HAP-1 (cell line): ENCODE measurements at regions not wholly inside any gene's neighbourhood (a gene's known extent, or its start where the extent isn't known, plus 50 kb on each side); places are given as distances from the start of the nearest gene placed in this dataset.

Source experiments
- DNase-seq, 2 experiments: peaks; one replicate each; pipeline ENCODE4 v3.0.0-alpha.2; 2016 to 2020; ENCODE audit warnings: low spot score in 2 of 2
- H3K27me3 ChIP-seq: fragments of 250-450 bp; sonication (Bioruptor Pico); 2 replicates; pipeline ENCODE4 v1.5.1; 2020; ENCODE audit warnings: low read depth, mild to moderate bottlenecking, moderate library complexity
- H3K36me3 ChIP-seq: fragments of 250-450 bp; sonication (Bioruptor Pico); replicated peaks from 2 replicates; pipeline ENCODE4 v1.5.1; 2020; ENCODE audit warnings: mild to moderate bottlenecking
- H3K4me1 ChIP-seq: fragments of 250-450 bp; sonication (Bioruptor Pico); 2 replicates; pipeline ENCODE4 v1.5.1; 2020; ENCODE audit warnings: mild to moderate bottlenecking
- H3K4me3 ChIP-seq: fragments of 250-450 bp; sonication (Bioruptor Pico); 2 replicates; pipeline ENCODE4 v1.5.1; 2020; ENCODE audit warnings: mild to moderate bottlenecking, moderate library complexity
- H3K9me3 ChIP-seq: fragments of 250-450 bp; sonication (Bioruptor Pico); 2 replicates; pipeline ENCODE4 v1.5.1; 2020; ENCODE audit warnings: mild to moderate bottlenecking, moderate library complexity
- in situ Hi-C: fragments of 300-500 bp; cut with MboI; formaldehyde crosslinking; loops from 3 replicates; pipeline ENCODE4 v1.14.3; 2020; ENCODE audit warnings: low sequenced_read_pairs, inconsistent platforms, mixed read lengths

DNA sequence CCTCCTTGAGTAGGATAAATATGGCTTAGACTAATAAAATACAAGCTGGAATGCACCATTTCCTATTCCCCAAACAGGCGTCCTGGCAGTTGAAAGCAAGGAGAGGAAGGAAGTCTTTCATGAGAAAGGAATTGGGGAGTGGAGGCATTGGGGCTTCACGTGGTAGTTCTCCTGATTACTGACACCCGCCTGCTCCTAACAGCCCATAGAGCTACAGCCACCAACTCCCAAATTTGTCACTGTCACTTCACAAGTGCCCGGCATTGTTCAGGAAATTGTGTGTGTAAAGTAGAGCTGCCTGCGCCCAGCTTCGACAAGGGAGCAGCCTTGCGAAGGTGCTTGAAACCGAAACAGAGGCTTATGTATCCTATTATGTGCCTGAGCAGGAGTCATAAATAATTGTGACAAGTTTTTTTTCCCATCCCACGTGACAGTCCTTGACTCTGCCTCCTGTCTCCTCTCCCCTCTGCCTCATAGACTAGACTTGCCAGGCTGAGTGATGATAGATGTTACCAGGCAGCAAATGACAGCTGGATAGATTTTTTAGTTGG is 301.7 kb upstream of the ZFP64 start:
- DNase-seq: peak; percentile 51 to 72
- H3K9me3 ChIP-seq: no peaks in the 10 kb centered on the region
- no peaks in the 10 kb centered on the region for H3K36me3 ChIP-seq
- H3K4me3 ChIP-seq: no peak overlapping the region
- H3K4me1 ChIP-seq: peaks cover 11% of the 10 kb centered on the region
- no peaks in the 10 kb centered on the region for H3K27me3 ChIP-seq
- in situ Hi-C loops: no loop called here

DNA sequence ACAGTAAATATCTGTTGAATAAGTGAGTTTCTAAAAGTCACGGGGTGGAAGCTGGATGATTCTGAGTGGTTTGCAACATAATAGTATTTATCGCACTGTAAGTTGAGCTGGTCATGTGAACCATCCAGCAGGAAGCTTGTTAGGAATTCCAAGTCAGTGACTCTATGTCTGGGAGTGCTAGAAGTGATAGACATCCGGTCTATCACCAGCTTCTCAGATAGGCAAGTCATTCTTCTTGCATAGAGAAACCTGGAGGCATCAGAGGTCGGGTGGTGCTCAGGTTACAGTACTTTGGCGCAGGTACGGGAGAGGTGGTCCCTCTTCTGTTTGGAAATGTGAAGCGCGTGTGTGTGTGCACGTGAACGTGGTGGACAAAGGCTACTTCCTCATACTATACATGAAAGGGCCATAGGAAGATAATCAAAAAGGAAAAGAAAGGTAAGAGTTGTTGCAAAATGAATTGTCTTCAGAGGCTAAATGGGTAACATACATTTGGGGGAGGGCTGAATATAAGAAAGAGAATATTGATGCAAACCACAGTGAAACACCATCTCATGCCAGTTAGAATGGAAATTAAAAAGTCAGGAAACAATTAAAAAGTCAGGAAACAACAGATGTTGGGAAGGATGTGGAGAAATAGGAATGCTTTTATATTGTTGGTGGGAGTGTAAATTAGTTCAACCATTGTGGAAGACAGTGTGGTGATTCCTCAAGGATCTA is 299.3 kb upstream of the ZFP64 start:
- Histone ChIP-seq H3K4me1 (peaks cover 11% of the 10 kb centered on the region), H3K4me3 (no peak overlapping the region), H3K27me3 (no peaks in the 10 kb centered on the region), H3K9me3 (no peaks in the 10 kb centered on the region), H3K36me3 (no peaks in the 10 kb centered on the region)
- in situ Hi-C loops: no loop called here
- no peak for DNase-seq

DNA sequence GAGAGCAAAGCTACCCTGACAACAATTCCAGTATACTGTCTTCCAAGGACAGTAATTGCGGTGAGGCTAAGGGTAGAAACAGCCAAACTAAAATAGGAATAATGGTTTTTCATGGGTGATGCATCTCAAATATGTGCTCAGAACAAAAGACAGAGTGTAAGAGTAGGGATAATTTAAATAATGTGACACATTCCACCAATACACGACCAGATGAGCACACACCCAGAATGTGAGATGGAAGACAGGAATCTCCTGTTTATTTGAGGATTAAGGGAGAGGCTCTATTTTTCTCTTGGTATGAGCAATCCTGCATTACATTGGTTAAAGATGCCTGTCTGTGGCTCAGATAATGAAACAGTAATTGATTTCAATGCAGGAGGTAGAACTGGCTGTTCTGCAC is 292.9 kb upstream of the ZFP64 start:
- H3K4me1 ChIP-seq: no peaks in the 10 kb centered on the region
- DNase-seq: peak in 1 of 2 experiments; percentile 57
- in situ Hi-C loops: no loop called here
- H3K27me3 ChIP-seq: no peaks in the 10 kb centered on the region
- no peaks in the 10 kb centered on the region for H3K9me3 ChIP-seq
- no peaks in the 10 kb centered on the region for H3K36me3 ChIP-seq
- H3K4me3 ChIP-seq: no peak overlapping the region

DNA sequence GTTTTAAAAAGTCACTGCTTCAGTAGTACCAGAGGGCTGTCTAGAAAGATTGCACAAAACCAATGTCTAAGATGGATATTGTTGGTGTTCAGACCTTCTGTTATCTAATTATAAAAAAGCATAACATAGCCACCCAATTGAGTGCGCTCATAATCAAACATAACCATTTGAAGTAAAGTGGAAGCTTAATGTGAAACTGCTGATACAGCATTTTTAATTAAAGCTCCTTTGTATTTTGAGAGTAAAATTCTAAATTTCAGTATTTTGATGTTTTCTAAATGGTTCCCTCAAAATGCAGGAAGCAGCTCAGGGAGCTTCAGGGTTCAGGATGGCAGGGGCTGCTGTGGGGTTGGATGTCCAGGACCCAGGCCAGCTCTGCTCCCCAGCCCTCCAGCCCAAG is 291.8 kb upstream of the ZFP64 start:
- H3K9me3 ChIP-seq: no peaks in the 10 kb centered on the region

DNA sequence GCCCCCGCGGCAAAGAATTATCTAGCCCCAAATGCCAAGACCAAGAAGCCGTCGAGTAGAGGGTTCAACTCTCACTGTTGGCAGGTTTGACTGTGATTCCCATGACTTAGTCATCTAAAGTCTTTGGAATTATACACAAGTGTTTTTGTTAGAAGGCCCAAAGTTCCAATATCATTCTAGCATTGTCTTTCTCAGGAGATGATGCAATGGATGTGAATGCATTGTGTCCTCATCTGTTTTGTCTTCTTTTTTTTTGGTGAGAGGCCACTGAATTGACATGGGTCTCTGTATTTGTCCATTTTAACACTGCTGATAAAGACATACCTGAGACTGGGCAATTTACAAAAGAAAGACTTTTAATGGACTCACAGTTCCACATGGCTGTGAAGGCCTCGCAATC is 290.5 kb upstream of the ZFP64 start:
- in situ Hi-C loops: no loop called here
- Histone ChIP-seq H3K36me3 (no peaks in the 10 kb centered on the region), H3K4me3 (no peak overlapping the region), H3K9me3 (no peaks in the 10 kb centered on the region), H3K27me3 (no peaks in the 10 kb centered on the region), H3K4me1 (no peaks in the 10 kb centered on the region)
- DNase-seq: no peak

More for the DNA sequence above, 291.8 kb upstream of the ZFP64 start:
- no peak overlapping the region for H3K4me3 ChIP-seq
- in situ Hi-C loops: no loop called here
- no peaks in the 10 kb centered on the region for H3K4me1 ChIP-seq
- no peaks in the 10 kb centered on the region for H3K36me3 ChIP-seq
- DNase-seq: no peak
- H3K27me3 ChIP-seq: no peaks in the 10 kb centered on the region

DNA sequence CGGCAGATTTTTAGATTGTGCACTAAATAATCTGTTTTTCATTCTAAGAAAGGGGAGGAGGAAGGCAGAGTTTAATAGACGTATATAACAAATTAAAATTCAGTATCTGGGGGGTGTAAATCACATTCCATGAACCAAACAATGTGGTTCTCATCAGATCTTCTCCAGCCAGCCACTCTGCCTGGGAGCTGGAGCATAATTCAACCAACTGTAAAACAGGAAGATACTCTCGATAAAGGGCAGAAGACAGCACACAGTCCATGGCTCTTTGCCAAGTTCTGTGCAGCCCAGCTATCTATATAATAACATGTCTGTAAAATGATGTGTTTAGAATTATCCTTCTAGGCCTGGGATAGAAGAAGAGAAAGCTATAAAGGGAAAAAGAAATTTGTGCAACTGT is 289.9 kb upstream of the ZFP64 start:
- no peaks in the 10 kb centered on the region for H3K4me1 ChIP-seq
- no peak for DNase-seq
- H3K9me3 ChIP-seq: no peaks in the 10 kb centered on the region
- H3K27me3 ChIP-seq: no peaks in the 10 kb centered on the region
- H3K4me3 ChIP-seq: no peak overlapping the region
- in situ Hi-C loops: no loop called here
- no peaks in the 10 kb centered on the region for H3K36me3 ChIP-seq

DNA sequence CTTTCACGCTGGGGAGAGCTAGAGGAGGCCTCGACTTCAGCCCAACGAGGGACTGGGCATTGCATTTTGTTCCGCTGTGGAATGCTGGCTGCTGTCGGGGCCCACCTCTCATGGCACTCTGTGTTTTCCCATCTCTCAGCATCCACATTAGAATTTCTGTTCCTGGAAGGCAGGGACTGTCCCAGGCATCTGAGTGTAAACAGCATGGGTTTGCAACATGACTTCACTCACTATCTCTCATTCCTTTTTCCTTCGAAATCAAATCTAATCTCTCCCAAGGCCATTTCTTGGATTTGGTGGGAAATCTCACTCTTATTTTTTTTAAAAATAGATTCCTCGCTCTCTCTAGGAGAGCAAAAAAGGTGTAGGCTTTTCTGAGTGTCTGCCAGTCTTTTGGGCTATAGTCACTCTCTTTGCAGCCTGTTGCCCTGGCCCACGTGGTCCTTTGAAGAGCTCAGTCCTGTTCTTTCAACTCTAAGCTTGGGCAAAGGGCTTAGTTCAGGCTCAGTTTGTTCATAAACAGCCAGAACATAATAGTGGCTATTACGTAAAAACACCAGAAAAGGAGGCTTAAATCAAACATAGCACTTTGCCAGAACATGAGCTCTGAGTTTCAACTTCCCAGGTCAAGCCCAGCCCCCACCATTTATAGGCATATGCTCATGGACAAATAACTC is 284.6 kb upstream of the ZFP64 start:
- H3K27me3 ChIP-seq: no peaks in the 10 kb centered on the region
- H3K9me3 ChIP-seq: no peaks in the 10 kb centered on the region
- no peak for DNase-seq
- no peaks in the 10 kb centered on the region for H3K4me1 ChIP-seq
- H3K4me3 ChIP-seq: no peak overlapping the region
- no peaks in the 10 kb centered on the region for H3K36me3 ChIP-seq
- in situ Hi-C loops: no loop called here

DNA sequence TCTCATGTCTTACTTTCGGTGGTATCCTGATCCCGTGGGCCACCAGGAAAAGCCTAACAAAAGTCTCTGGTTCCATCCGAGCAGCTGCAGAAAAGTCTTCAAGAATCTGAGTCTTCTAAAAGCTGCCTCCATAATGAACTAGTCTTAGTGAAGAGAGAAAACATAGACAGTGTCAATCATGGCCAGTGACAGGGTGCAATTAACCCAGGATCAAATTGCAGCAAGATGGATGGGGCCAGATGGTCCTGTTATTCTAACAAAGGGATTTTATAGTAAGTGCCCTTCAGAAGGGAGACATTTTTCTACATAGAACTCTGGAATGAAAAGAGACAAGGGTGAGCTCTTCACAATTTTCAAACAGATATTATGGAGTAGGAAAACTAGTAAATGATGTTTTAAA is 281.6 kb upstream of the ZFP64 start:
- no peaks in the 10 kb centered on the region for H3K36me3 ChIP-seq
- in situ Hi-C loops: no loop called here
- H3K4me1 ChIP-seq: no peaks in the 10 kb centered on the region; the same call in 1 of the 2 replicates
- DNase-seq: no peak
- no peak overlapping the region for H3K4me3 ChIP-seq
- no peaks in the 10 kb centered on the region for H3K9me3 ChIP-seq
- H3K27me3 ChIP-seq: no peaks in the 10 kb centered on the region

DNA sequence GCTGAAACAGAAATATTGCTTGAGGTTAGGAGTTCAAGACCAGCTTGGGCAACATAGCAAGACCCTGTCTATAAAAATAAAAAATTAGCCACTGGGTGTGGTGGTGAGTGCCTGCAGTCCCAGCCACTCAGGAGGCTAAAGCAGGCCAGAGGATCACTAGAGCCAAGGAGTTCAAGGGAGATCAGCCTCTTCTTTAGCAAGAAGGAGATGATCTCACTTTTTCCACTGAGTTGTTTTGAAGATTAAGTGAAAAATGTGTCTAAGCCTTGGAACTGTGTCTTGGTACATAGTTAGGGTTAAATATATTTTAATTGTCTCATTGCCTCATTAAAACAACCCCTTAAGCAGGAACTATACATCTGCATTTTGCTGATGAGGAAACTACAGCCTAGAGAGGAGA is 279.0 kb upstream of the ZFP64 start:
- in situ Hi-C loops: no loop called here
- Histone ChIP-seq H3K27me3 (no peaks in the 10 kb centered on the region), H3K9me3 (no peaks in the 10 kb centered on the region), H3K4me3 (no peak overlapping the region), H3K4me1 (no peaks in the 10 kb centered on the region; the same call in 1 of the 2 replicates), H3K36me3 (no peaks in the 10 kb centered on the region)
- no peak for DNase-seq

DNA sequence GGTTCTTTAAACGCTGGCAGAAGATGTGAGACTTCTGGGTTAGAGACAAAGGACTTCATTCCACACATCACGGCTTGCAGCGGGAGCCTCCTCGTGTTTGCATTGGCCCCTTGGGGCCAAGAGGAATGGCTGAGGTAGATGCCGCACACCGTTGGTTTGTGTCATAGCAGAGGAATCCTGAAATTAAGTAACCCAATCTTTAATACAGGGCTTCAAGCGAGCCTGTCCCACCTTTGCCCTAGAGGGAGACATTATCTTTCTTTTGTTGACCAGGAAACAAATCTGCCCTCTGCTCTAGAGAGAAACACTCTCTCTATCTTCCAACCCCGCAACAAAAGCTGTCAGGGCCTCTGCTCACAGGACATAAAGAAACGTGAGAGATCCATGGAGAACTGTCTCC is 277.5 kb upstream of the ZFP64 start:
- Histone ChIP-seq H3K9me3 (no peaks in the 10 kb centered on the region), H3K4me1 (no peaks in the 10 kb centered on the region; the same call in 1 of the 2 replicates), H3K27me3 (no peaks in the 10 kb centered on the region), H3K36me3 (no peaks in the 10 kb centered on the region), H3K4me3 (no peak overlapping the region)
- no peak for DNase-seq
- in situ Hi-C loops: no loop called here

DNA sequence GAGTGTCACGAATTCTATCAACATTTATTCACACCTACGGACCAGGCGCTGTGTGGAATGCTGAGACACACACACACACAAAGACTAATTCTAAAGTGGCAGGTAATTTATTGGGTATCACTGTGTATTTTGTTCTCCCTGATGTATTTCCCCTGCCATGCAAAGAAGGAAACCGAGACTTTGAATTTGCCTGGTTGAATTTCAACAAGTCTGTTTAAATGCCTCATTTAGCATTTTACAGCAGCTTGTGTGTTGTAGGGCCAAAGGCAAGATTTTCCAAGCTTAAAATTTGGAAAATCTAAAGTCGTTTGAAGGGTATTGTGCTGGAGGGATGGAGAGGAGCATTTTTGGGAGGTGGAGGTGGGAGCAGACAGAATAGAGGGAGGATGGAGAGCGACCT is 274.4 kb upstream of the ZFP64 start:
- in situ Hi-C loops: no loop called here
- Histone ChIP-seq H3K27me3 (no peaks in the 10 kb centered on the region), H3K9me3 (no peaks in the 10 kb centered on the region)

DNA sequence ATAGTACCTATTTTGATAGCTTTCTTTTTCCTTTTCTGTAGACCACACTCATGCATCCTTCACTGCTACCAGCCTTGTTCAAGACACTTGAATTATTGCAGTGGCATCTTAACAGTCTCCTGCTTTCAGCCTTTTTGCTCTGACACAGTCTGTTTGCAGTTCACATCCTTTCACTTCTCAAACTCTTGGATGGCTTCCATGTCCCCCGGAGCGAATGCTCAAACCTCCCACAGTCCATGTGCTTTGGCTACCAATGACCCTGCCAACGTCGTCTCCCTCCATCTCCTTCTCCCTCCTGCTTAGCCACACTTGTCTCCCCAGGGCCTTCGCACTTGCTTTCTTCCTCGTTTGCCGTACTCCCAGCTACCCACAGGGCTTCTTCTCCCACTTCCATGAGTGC is 270.0 kb upstream of the ZFP64 start:
- no peak overlapping the region for H3K4me3 ChIP-seq
- in situ Hi-C loops: no loop called here
- no peaks in the 10 kb centered on the region for H3K9me3 ChIP-seq
- no peak for DNase-seq
- no peaks in the 10 kb centered on the region for H3K27me3 ChIP-seq
- H3K36me3 ChIP-seq: no peaks in the 10 kb centered on the region
- H3K4me1 ChIP-seq: no peaks in the 10 kb centered on the region

More for the DNA sequence above, 274.4 kb upstream of the ZFP64 start:
- no peak for DNase-seq
- Histone ChIP-seq H3K36me3 (no peaks in the 10 kb centered on the region), H3K4me3 (no peak overlapping the region), H3K4me1 (no peaks in the 10 kb centered on the region; the same call in 1 of the 2 replicates)

DNA sequence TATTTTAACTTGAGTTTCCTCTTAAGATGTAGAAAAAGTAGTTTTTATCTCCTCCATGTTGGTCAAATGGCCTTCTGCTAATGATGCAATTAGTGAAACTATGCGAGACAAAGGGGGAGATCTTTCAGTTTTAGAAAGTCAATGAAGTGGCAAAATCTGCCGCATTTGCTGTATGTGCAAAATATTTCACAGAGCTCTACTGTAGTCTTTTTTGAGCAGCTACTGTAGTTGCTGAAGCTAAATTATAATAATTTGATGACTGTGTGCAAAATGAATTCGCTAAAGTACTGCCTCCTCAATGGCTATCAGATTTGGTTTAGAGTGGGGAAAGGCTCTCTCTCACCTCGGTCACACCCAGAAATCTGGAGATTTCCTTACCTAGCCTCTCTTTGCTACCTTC is 267.6 kb upstream of the ZFP64 start:
- no peaks in the 10 kb centered on the region for H3K36me3 ChIP-seq
- no peak for DNase-seq
- H3K27me3 ChIP-seq: no peaks in the 10 kb centered on the region
- no peaks in the 10 kb centered on the region for H3K9me3 ChIP-seq
- H3K4me1 ChIP-seq: no peaks in the 10 kb centered on the region
- in situ Hi-C loops: no loop called here
- H3K4me3 ChIP-seq: no peak overlapping the region

DNA sequence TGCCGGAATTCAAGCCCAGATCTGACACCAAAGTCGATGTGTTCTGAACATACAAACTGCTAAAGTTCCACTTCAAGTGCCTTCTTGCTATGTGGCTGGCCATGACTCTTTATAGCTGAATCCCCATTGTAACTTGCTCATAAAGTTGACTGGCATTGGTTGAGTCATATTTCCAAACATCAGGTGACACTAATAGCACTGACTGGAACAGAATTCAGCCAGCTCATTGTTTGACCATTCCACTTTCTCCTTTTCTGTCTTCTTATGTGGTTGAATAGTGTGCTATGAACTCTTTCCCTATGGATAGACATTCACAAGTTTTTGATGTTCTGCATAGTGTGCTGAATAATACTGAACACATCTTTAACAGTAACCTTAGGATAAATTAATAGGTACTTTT is 266.2 kb upstream of the ZFP64 start:
- Histone ChIP-seq H3K27me3 (no peaks in the 10 kb centered on the region), H3K4me1 (no peaks in the 10 kb centered on the region), H3K4me3 (no peak overlapping the region), H3K36me3 (no peaks in the 10 kb centered on the region), H3K9me3 (no peaks in the 10 kb centered on the region)
- no peak for DNase-seq
- in situ Hi-C loops: no loop called here
